ENCODE measurements at regions not wholly inside any gene's neighbourhood (a gene's known extent, or its start where the extent isn't known, plus 50 kb on each side); places are given as distances from the start of the nearest gene placed in this dataset.
A peak's percentile ranks its signal among the peaks of the same experiment; 100 is the strongest.
"Not testable (repeated sequence)": the region's sequence is repeated elsewhere in the genome, so short reads cannot be mapped to it uniquely, and the experiment has no call there.

DNA sequence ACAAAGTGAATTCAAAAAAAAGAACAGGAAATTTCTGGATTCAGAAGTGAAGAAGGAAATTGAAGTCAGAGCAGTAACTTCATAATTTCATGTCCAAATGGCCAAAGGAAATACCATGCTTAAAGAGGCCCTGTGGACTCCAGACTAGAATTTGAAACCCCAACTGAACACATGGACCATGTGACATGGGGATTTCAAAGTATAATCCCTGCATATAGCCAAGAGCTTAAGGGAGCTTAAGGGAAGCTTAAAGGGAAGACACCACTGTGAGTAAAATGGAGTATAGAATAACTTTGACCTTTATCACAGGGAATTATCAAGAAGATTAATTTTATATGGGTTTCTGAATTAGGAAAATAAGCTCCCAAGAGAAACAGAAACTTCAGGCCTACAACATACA, 241.8 kb upstream of the POGK start:
- TF ChIP-seq, protein P1, sequence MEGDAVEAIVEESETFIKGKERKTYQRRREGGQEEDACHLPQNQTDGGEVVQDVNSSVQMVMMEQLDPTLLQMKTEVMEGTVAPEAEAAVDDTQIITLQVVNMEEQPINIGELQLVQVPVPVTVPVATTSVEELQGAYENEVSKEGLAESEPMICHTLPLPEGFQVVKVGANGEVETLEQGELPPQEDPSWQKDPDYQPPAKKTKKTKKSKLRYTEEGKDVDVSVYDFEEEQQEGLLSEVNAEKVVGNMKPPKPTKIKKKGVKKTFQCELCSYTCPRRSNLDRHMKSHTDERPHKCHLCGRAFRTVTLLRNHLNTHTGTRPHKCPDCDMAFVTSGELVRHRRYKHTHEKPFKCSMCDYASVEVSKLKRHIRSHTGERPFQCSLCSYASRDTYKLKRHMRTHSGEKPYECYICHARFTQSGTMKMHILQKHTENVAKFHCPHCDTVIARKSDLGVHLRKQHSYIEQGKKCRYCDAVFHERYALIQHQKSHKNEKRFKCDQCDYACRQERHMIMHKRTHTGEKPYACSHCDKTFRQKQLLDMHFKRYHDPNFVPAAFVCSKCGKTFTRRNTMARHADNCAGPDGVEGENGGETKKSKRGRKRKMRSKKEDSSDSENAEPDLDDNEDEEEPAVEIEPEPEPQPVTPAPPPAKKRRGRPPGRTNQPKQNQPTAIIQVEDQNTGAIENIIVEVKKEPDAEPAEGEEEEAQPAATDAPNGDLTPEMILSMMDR (IDR thresholded peaks at IDR 0.05) = no peak
- no peak overlapping the region for H3K4me3 Mint-ChIP-seq
- H3K27ac Mint-ChIP-seq = no peak overlapping the region

GRCh38 chr1:166600574-166600973, 238.7 kb upstream of the POGK start:
- TF ChIP-seq, protein P1 (IDR thresholded peaks at IDR 0.05) = no peak
- H3K36me3 Mint-ChIP-seq (ENCODE audit: low read depth) = no peaks in the 10 kb centered on the region
- no peak for DNase-seq
- H3K27me3 Mint-ChIP-seq (ENCODE audit: low read depth, poor library complexity) = peaks cover 6% of the 10 kb centered on the region
- peak overlapping the region; percentile 79 for H3K27ac Mint-ChIP-seq
- H3K4me3 Mint-ChIP-seq = no peak overlapping the region
- H3K9me3 Mint-ChIP-seq = peaks cover 4% of the 10 kb centered on the region
- H3K4me1 Mint-ChIP-seq = no peaks in the 10 kb centered on the region

More for the DNA sequence above, 241.8 kb upstream of the POGK start:
- no peak for DNase-seq
- H3K4me1 Mint-ChIP-seq = no peaks in the 10 kb centered on the region
- H3K36me3 Mint-ChIP-seq (ENCODE audit: low read depth) = no peaks in the 10 kb centered on the region
- peaks cover 4% of the 10 kb centered on the region for H3K9me3 Mint-ChIP-seq
- no peaks in the 10 kb centered on the region for H3K27me3 Mint-ChIP-seq (ENCODE audit: low read depth, poor library complexity)

DNA sequence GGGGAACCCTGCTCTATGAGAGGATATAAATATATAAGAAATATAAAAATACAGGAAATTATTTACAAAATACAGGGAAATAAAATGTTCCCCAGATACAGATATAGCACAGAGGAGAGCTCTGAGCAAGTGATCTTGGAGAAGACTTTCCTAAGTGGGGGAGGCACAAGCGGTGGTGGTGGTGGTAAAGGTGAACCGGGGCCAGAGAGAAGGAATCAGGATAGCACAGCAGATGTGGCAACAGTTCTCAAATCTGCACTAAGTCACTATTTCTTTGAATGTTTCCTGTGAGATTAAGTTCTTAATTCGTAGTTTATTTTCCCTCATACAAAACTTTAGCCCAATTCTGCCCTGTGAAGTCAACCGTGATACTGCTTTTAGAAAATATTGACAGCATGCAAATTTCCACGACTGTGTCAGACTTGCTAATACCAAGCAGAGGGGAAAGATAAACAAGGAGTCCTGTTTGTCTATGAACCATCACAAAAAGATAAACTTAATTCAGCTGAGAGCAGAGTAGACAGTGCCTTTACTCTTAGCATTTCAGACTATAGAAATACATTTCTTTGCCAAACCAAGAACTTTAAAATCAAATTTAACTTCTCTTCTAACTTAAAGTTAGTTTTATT, 237.5 kb upstream of the POGK start:
- Mint-ChIP-seq H3K27ac (no peak overlapping the region), H3K27me3 (ENCODE audit: low read depth, poor library complexity) (peaks cover 6% of the 10 kb centered on the region), H3K4me3 (no peak overlapping the region), H3K9me3 (peaks cover 4% of the 10 kb centered on the region), H3K36me3 (ENCODE audit: low read depth) (no peaks in the 10 kb centered on the region), H3K4me1 (no peaks in the 10 kb centered on the region)
- TF ChIP-seq, protein P1 (IDR thresholded peaks at IDR 0.05) = no peak
- DNase-seq = no peak

GRCh38 chr1:166602801-166603200, 236.5 kb upstream of the POGK start:
- H3K9me3 Mint-ChIP-seq; H3K27ac Mint-ChIP-seq; H3K4me3 Mint-ChIP-seq; H3K4me1 Mint-ChIP-seq; H3K27me3 Mint-ChIP-seq (ENCODE audit: low read depth, poor library complexity); H3K36me3 Mint-ChIP-seq (ENCODE audit: low read depth); DNase-seq: not testable (repeated sequence)

- Mint-ChIP-seq H3K36me3 (ENCODE audit: low read depth) (no peaks in the 10 kb centered on the region), H3K4me1 (no peaks in the 10 kb centered on the region), H3K27ac (no peak overlapping the region), H3K4me3 (no peak overlapping the region), H3K9me3 (peaks cover 4% of the 10 kb centered on the region), H3K27me3 (ENCODE audit: low read depth, poor library complexity) (peaks cover 6% of the 10 kb centered on the region)
- DNase-seq = no peak
- TF ChIP-seq, protein P1 (IDR thresholded peaks at IDR 0.05) = no peak
These were observed 236.0 kb upstream of the POGK start for GRCh38 chr1:166603296-166603695.

DNA sequence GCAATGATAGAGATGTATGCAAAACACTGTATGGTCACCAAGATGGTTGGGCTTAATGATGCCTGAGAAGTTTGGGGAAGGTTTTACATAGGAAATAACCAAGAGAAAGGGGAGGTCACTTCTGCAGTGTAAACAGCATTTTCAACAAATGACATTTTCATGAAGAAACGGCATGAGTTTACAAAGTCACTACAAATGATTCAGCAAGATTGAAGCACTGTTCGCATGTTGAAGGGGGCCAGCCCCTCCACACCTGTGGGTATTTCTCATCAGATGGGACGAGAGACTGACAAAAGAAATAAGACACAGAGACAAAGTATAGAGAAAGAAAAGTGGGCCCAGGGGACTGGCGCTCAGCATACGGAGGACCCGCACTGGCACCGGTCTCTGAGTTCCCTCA, 234.1 kb upstream of the POGK start:
- Mint-ChIP-seq H3K27ac (no peak overlapping the region), H3K9me3 (no peaks in the 10 kb centered on the region), H3K4me1 (no peaks in the 10 kb centered on the region), H3K4me3 (no peak overlapping the region), H3K27me3 (ENCODE audit: low read depth, poor library complexity) (peaks cover 6% of the 10 kb centered on the region), H3K36me3 (ENCODE audit: low read depth) (no peaks in the 10 kb centered on the region)
- DNase-seq = no peak
- TF ChIP-seq, protein P1 (IDR thresholded peaks at IDR 0.05) = no peak
